Colonic mucosa (tissue), 4 donors: ENCODE measurements at regions not wholly inside any gene's neighbourhood (a gene's known extent, or its start where the extent isn't known, plus 50 kb on each side); places are given as distances from the start of the nearest gene placed in this dataset.

ENCODE experiments used
- DNase-seq: peaks from one replicate; pipeline ENCODE4 v3.0.0-alpha.2; 2020
- H3K27ac ChIP-seq: fragments of 200-600 bp; one replicate; pipeline ENCODE4 v1.8.0; 2021
- H3K27me3 ChIP-seq: fragments of 200-600 bp; one replicate; pipeline ENCODE4 v1.8.0; 2021
- H3K36me3 ChIP-seq: fragments of 200-600 bp; one replicate; pipeline ENCODE4 v1.8.0; 2021
- H3K4me1 ChIP-seq: fragments of 200-600 bp; one replicate; pipeline ENCODE4 v1.8.0; 2021; ENCODE audit warnings: mild to moderate bottlenecking
- H3K4me3 ChIP-seq: fragments of 200-600 bp; one replicate; pipeline ENCODE4 v1.8.0; 2021
- H3K9ac ChIP-seq, 2 donors: one replicate each; pipeline ENCODE4 v1.7.0; 2013; ENCODE audit warnings: control low read depth in 2 of 2, low read depth in 2 of 2, low read length in 2 of 2
- H3K9me3 ChIP-seq: fragments of 200-600 bp; one replicate; pipeline ENCODE4 v1.8.0; 2021
- intact Hi-C: fragments of 100-400 bp; cut with DNase I; formaldehyde crosslinking; loops from one replicate; pipeline ENCODE4 v1.14.1; 2022
- TF ChIP-seq, protein P1 (sequence below): fragments of 200-600 bp; IDR thresholded peaks from one replicate; pipeline ENCODE4 v1.8.0; 2022; ENCODE audit warnings: antibody characterized with exemption, mild to moderate bottlenecking
- donor health status: healthy.
- donor health status: DM: no; HTN: no; CAD: no.
- donor health status: DM: no; HTN: no; CAD: no.

DNA sequence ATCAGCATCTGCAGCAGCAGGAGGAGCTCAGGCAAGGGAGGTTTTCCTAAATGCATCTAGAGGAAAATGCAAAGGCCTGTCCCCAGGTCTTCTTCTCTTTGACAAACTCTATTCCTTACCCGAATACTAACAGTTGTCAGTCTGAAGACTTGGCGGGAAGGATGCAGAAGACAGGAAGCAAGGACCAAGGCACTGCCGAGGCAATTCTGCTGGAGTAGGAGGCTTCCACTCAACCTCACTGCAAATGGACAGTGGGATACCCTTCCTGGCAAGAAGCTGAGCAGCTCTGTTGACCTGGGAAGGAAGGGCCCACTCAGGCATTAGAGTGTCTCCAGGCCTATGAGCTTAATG is 373.0 kb downstream of the CCSER2 start:
- no peaks in the 10 kb centered on the region for H3K27me3 ChIP-seq
- no peaks in the 10 kb centered on the region for H3K36me3 ChIP-seq
- no peaks in the 10 kb centered on the region for H3K4me1 ChIP-seq
- no peak overlapping the region for H3K27ac ChIP-seq
- intact Hi-C loops: no loop called here
- H3K4me3 ChIP-seq: no peak overlapping the region
- no peaks in the 10 kb centered on the region for H3K9me3 ChIP-seq
- H3K9ac ChIP-seq: no peak overlapping the region
- DNase-seq: no peak
- TF ChIP-seq, protein P1, sequence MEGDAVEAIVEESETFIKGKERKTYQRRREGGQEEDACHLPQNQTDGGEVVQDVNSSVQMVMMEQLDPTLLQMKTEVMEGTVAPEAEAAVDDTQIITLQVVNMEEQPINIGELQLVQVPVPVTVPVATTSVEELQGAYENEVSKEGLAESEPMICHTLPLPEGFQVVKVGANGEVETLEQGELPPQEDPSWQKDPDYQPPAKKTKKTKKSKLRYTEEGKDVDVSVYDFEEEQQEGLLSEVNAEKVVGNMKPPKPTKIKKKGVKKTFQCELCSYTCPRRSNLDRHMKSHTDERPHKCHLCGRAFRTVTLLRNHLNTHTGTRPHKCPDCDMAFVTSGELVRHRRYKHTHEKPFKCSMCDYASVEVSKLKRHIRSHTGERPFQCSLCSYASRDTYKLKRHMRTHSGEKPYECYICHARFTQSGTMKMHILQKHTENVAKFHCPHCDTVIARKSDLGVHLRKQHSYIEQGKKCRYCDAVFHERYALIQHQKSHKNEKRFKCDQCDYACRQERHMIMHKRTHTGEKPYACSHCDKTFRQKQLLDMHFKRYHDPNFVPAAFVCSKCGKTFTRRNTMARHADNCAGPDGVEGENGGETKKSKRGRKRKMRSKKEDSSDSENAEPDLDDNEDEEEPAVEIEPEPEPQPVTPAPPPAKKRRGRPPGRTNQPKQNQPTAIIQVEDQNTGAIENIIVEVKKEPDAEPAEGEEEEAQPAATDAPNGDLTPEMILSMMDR: no peak

DNA sequence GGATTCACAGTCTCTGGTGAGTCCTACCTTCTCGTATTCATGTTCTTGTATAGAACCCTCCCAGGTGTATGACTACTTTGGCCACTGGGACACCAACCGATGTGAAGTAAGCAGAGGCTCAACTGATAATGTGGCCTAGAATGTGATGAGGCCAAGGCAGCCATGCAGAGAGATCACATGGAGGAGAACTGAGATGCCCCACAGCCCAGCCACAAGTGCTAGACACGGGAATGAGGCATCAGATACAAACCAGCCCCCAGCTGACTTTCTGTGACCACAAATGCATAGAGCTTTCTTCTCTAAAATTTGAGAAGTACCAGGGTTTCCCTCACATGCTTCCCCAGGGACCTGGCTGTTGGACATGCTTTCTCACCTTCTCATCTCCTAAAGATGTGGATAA is 375.7 kb downstream of the CCSER2 start:
- H3K9me3 ChIP-seq: no peaks in the 10 kb centered on the region
- no peak overlapping the region for H3K9ac ChIP-seq
- H3K27me3 ChIP-seq: no peaks in the 10 kb centered on the region
- no peak for DNase-seq
- TF ChIP-seq, protein P1: no peak
- intact Hi-C loops: no loop called here
- no peaks in the 10 kb centered on the region for H3K36me3 ChIP-seq
- H3K27ac ChIP-seq: no peak overlapping the region
- H3K4me3 ChIP-seq: no peak overlapping the region
- no peaks in the 10 kb centered on the region for H3K4me1 ChIP-seq

DNA sequence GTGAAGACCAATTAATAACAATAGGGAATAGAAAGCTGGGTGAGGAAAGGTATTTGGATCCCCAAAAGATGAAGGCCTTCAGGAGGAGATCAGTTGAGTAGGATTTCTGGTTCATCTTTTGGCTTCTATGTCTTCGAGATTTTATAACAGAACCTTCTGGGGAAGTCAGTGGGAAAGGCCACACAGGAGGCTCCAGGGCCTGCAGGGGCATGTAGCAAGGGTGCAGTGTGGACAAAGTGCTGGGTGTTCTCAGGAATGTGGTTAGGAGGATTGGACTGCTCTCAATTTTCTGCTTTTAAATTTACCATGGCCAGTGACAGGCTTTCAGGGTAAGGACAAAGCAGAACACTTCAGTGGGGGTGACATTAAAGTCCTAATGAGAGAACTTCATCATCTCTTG is 378.0 kb downstream of the CCSER2 start:
- TF ChIP-seq, protein P1: no peak
- Histone ChIP-seq H3K9ac (no peak overlapping the region), H3K27me3 (no peaks in the 10 kb centered on the region), H3K4me1 (no peaks in the 10 kb centered on the region), H3K4me3 (no peak overlapping the region), H3K9me3 (no peaks in the 10 kb centered on the region), H3K27ac (no peak overlapping the region), H3K36me3 (no peaks in the 10 kb centered on the region)
- DNase-seq: no peak
- intact Hi-C loops: no loop called here

DNA sequence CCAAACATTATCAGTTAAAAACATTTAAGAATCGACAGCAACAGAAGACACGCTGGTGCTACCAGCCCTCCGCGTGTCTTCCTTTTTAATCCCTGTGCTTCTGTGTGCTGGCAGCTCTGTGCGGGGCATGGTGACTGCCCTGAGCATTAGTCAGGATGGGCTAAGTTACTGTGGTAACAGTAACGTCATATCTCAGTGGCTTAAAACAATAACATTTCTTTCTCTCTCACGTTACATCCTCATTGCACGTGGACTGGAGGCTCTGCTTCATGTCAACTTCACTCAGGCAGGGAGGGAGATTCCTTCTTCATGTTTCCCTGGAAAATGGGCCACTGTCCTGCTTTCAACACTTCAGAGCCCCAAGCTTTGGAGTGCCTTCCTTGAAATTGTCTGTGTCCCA is 378.5 kb downstream of the CCSER2 start:
- intact Hi-C loops: no loop called here
- H3K4me1 ChIP-seq: no peaks in the 10 kb centered on the region
- no peak for DNase-seq
- no peak overlapping the region for H3K4me3 ChIP-seq
- H3K9ac ChIP-seq: no peak overlapping the region
- no peaks in the 10 kb centered on the region for H3K27me3 ChIP-seq
- no peak overlapping the region for H3K27ac ChIP-seq
- H3K36me3 ChIP-seq: no peaks in the 10 kb centered on the region
- no peaks in the 10 kb centered on the region for H3K9me3 ChIP-seq
- TF ChIP-seq, protein P1: no peak

DNA sequence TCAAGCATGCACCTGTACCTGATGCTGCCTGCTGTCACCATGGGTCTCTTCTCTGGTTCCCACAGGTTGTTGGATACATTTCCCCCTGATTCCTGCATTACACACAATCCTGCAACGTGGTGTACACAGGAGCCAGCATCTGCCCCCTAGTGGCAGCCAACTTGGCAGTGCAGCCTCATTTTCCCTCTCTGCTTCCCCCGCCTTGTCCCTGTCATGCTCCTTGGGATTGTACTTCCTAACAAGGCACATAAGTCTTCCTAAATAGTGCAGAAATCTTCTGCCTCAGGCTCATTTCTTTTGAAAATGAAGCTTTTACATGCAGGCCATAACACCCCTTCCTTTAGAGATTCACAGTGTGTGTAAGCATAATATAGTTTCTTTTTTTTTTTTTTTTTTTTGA is 387.5 kb downstream of the CCSER2 start:
- H3K4me3 ChIP-seq: no peak overlapping the region
- no peak overlapping the region for H3K9ac ChIP-seq
- no peaks in the 10 kb centered on the region for H3K9me3 ChIP-seq
- H3K36me3 ChIP-seq: no peaks in the 10 kb centered on the region
- TF ChIP-seq, protein P1: peak; percentile 50
- H3K27me3 ChIP-seq: no peaks in the 10 kb centered on the region
- DNase-seq: peak; percentile 21
- no peak overlapping the region for H3K27ac ChIP-seq
- intact Hi-C loops: no loop called here
- H3K4me1 ChIP-seq: no peaks in the 10 kb centered on the region
